ENCODE measurements at regions not wholly inside any gene's neighbourhood (a gene's known extent, or its start where the extent isn't known, plus 50 kb on each side); places are given as distances from the start of the nearest gene placed in this dataset.
A peak's percentile ranks its signal among the peaks of the same experiment; 100 is the strongest.

- Mint-ChIP-seq H3K4me1 (ENCODE audit: low read depth) (peaks cover 44% of the 10 kb centered on the region), H3K27ac (no peak overlapping the region)
Measured at GRCh38 chr2:64222351-64222750, 78.1 kb upstream of the PELI1 start.

DNA sequence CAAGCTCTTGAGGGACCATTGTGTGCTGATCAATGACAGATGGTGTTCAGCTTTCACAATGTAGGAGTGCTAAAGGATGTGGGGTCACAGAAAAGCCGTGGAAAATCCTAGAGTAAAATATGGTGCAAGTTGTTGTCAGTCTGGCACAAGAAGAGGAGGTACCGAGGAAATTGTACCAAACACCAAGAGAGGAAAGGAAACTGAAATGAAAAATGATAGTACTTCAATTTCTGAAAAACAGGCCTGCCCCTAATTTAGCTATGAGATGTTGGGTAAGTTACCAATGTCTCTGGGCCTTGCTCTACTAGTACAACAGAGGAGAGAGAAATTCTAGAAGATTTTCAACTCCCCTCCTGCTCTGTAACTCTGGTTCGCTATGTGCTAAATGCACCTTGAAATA lies 78.8 kb upstream of the PELI1 start:
- no peaks in the 10 kb centered on the region for H3K36me3 Mint-ChIP-seq (ENCODE audit: insufficient read depth)
- H3K27me3 Mint-ChIP-seq: no peaks in the 10 kb centered on the region
- H3K4me1 Mint-ChIP-seq (ENCODE audit: low read depth): peaks cover 48% of the 10 kb centered on the region
- no peaks in the 10 kb centered on the region for H3K9me3 Mint-ChIP-seq (ENCODE audit: low read depth)
- no peak for TF ChIP-seq CTCF (IDR thresholded peaks at IDR 0.05; ENCODE audit: unreplicated experiment)
- no peak overlapping the region for H3K4me3 Mint-ChIP-seq (ENCODE audit: low read depth)
- DNase-seq (ENCODE audit: low spot score, unreplicated experiment): no peak
- no peak overlapping the region for H3K27ac Mint-ChIP-seq

More at GRCh38 chr2:64222351-64222750, 78.1 kb upstream of the PELI1 start:
- Mint-ChIP-seq H3K27me3 (no peaks in the 10 kb centered on the region), H3K4me3 (ENCODE audit: low read depth) (no peak overlapping the region), H3K9me3 (ENCODE audit: low read depth) (no peaks in the 10 kb centered on the region), H3K36me3 (ENCODE audit: insufficient read depth) (no peaks in the 10 kb centered on the region)
- no peak for TF ChIP-seq CTCF (IDR thresholded peaks at IDR 0.05; ENCODE audit: unreplicated experiment)
- no peak for DNase-seq (ENCODE audit: low spot score, unreplicated experiment)

DNA sequence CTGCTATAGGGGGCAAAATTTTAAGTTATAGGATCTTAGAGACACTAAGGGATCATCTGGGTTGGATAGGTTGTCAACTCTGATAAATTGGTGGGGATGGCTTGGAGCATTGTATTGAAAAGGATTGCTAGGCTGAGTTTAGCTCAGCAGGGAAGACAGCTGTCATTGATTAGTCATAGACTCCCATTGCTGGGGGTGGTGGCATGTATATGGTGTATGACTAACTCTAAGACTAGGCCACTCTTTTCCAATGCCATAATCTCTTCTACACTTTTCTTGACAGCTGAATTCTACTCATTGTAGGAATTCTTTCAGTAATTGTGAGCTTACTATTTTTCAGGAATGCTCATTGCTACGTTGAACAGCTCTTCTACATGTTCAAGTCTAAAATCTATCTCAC lies 81.3 kb upstream of the PELI1 start:
- H3K27me3 Mint-ChIP-seq: peaks cover 7% of the 10 kb centered on the region
- peaks cover 45% of the 10 kb centered on the region for H3K4me1 Mint-ChIP-seq (ENCODE audit: low read depth)
- no peaks in the 10 kb centered on the region for H3K9me3 Mint-ChIP-seq (ENCODE audit: low read depth)
- TF ChIP-seq CTCF (IDR thresholded peaks at IDR 0.05; ENCODE audit: unreplicated experiment): no peak
- no peak for DNase-seq (ENCODE audit: low spot score, unreplicated experiment)
- H3K4me3 Mint-ChIP-seq (ENCODE audit: low read depth): no peak overlapping the region
- no peaks in the 10 kb centered on the region for H3K36me3 Mint-ChIP-seq (ENCODE audit: insufficient read depth)
- H3K27ac Mint-ChIP-seq: no peak overlapping the region

GRCh38 chr2:64226611-64227010 lies 82.4 kb upstream of the PELI1 start:
- H3K27ac Mint-ChIP-seq: no peak overlapping the region
- H3K36me3 Mint-ChIP-seq (ENCODE audit: insufficient read depth): no peaks in the 10 kb centered on the region
- no peak for TF ChIP-seq CTCF (IDR thresholded peaks at IDR 0.05; ENCODE audit: unreplicated experiment)
- peaks cover 15% of the 10 kb centered on the region for H3K27me3 Mint-ChIP-seq
- H3K4me1 Mint-ChIP-seq (ENCODE audit: low read depth): peaks cover 33% of the 10 kb centered on the region
- no peak for DNase-seq (ENCODE audit: low spot score, unreplicated experiment)
- no peak overlapping the region for H3K4me3 Mint-ChIP-seq (ENCODE audit: low read depth)
- H3K9me3 Mint-ChIP-seq (ENCODE audit: low read depth): no peaks in the 10 kb centered on the region

DNA sequence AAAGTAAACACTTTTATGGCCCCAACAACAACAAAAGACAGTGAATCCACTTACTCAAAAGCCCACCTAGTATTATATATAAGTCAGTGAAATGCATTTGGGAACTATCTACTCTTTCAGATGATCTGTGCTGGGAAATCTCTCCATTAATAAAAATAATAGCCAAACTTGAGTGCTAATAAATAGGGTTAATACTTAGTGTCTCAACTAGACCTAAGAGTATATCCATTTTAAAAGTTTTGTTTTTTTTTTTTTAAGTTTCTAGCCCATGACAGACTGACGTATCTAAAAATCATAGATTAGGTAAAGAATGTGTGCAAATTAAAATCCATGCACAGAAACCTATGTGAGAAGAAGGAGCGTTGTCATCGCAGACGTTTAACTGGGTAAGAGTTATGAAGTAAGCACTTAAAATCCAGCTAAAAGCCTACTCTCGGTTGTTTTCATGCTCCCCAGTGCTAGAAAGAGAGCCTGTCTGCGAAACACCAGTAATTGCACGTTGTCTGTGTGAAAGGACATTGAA lies 83.4 kb upstream of the PELI1 start:
- H3K4me1 Mint-ChIP-seq (ENCODE audit: low read depth): peaks cover 23% of the 10 kb centered on the region
- H3K27me3 Mint-ChIP-seq: peaks cover 15% of the 10 kb centered on the region
- H3K9me3 Mint-ChIP-seq (ENCODE audit: low read depth): no peaks in the 10 kb centered on the region
- no peak for DNase-seq (ENCODE audit: low spot score, unreplicated experiment)
- H3K4me3 Mint-ChIP-seq (ENCODE audit: low read depth): peak overlapping the region; percentile 79
- TF ChIP-seq CTCF (IDR thresholded peaks at IDR 0.05; ENCODE audit: unreplicated experiment): no peak
- H3K36me3 Mint-ChIP-seq (ENCODE audit: insufficient read depth): no peaks in the 10 kb centered on the region
- peak overlapping the region; percentile 96 for H3K27ac Mint-ChIP-seq
